Tibial nerve (tissue), 4 donors: ENCODE measurements at regions not wholly inside any gene's neighbourhood (a gene's known extent, or its start where the extent isn't known, plus 50 kb on each side); places are given as distances from the start of the nearest gene placed in this dataset.

Experiments used
- DNase-seq, 2 donors: peaks; one replicate each; pipeline ENCODE4 v3.0.0-alpha.2; 2019; ENCODE audit warnings: low spot score in 2 of 2
- H3K27ac ChIP-seq, 4 donors: fragments of 200-600 bp; sonication (generic) in 3 of 4; one replicate each; pipeline ENCODE4 v1.5.1; 2017 to 2019; ENCODE audit warnings: mild to moderate bottlenecking in 1 of 4
- H3K27me3 ChIP-seq, 2 donors: fragments of 200-600 bp; sonication (generic) in 1 of 2; one replicate each; pipeline versions ENCODE4 v1.5.1 to v1.6.0; 2017 to 2019
- H3K36me3 ChIP-seq, 3 donors: fragments of 200-600 bp; sonication (generic); one replicate each; pipeline ENCODE4 v1.5.1; 2018 to 2019
- H3K4me1 ChIP-seq, 4 donors: fragments of 200-600 bp; sonication (generic) in 3 of 4; one replicate each; pipeline ENCODE4 v1.5.1; 2017 to 2019
- H3K4me3 ChIP-seq, 4 donors: fragments of 200-600 bp; sonication (generic) in 3 of 4; one replicate each; pipeline ENCODE4 v1.5.1; 2017 to 2019; ENCODE audit warnings: mild to moderate bottlenecking in 1 of 4, moderate library complexity in 1 of 4
- H3K9me3 ChIP-seq, 4 donors: fragments of 200-600 bp; sonication (generic) in 3 of 4; one replicate each; pipeline ENCODE4 v1.5.1; 2017 to 2019
- CTCF ChIP-seq, 5 experiments: fragments of 200-600 bp in 3 of 5; fragments of 450-650 bp in 2 of 5; sonication (generic) in 3 of 5; IDR thresholded peaks; one replicate each; pipeline ENCODE4 v1.5.1; 2016 to 2019; ENCODE audit warnings: antibody characterized with exemption in 5 of 5, mild to moderate bottlenecking in 3 of 5, moderate library complexity in 2 of 5
- EP300 ChIP-seq, 2 donors: sonication (generic); formaldehyde crosslinking; IDR thresholded peaks; one replicate each; pipeline ENCODE4 v1.6.1; 2017; ENCODE audit warnings: antibody characterized with exemption in 2 of 2, mild to moderate bottlenecking in 1 of 2
- POLR2A ChIP-seq, 2 donors: fragments of 450-650 bp; IDR thresholded peaks; one replicate each; pipeline ENCODE4 v1.6.1; 2017; ENCODE audit warnings: antibody characterized with exemption in 2 of 2, mild to moderate bottlenecking in 2 of 2, moderate library complexity in 2 of 2
- WGBS, 2 donors: methylation state at CpG; one replicate each; pipeline ENCODE4 v1.1.5; 2018; 5-methylcytosine and 5-hydroxymethylcytosine counted together

GRCh38 chr4:106816496-106816895, 219.6 kb downstream of the DKK2 start:
- Histone ChIP-seq H3K9me3 (no peaks in the 10 kb centered on the region), H3K4me3 (no peak overlapping the region), H3K4me1 (no peaks in the 10 kb centered on the region), H3K36me3 (no peaks in the 10 kb centered on the region), H3K27ac (no peak overlapping the region), H3K27me3 (no peaks in the 10 kb centered on the region)
- no peak for DNase-seq
- WGBS, 2 donors = 61 to 64% methylated on average over 1 of the region's 1 CpG
- TF ChIP-seq POLR2A (IDR thresholded peaks at IDR 0.05) (no peak), CTCF (IDR thresholded peaks at IDR 0.05) (no peak), EP300 (IDR thresholded peaks at IDR 0.05) (no peak)

DNA sequence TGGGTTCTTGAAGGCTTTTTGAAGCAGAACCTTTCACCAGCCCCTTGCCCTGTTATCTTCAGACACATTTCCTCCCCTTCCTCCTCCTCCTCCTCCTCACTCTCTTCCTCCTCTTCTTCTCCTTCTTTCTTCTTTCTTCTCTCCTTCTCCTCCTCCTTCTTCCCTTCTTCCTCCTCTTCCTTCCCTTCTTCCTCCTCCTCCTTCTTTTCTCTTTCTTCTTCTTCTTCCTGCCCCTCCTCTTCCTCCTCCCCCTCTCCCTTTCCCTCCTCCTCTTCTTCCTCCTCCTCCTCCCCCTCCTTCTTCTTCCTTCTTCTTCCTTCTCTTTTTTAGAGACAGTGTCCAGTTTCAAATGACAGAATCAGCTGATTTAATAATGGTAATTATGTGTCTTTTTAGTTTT, 226.0 kb downstream of the DKK2 start:
- Histone ChIP-seq H3K9me3 (no peaks in the 10 kb centered on the region), H3K4me3 (no peak overlapping the region)
- TF ChIP-seq CTCF (IDR thresholded peaks at IDR 0.05) = no peak
- no peak for TF ChIP-seq POLR2A (IDR thresholded peaks at IDR 0.05)
- no peak for TF ChIP-seq EP300 (IDR thresholded peaks at IDR 0.05)

DNA sequence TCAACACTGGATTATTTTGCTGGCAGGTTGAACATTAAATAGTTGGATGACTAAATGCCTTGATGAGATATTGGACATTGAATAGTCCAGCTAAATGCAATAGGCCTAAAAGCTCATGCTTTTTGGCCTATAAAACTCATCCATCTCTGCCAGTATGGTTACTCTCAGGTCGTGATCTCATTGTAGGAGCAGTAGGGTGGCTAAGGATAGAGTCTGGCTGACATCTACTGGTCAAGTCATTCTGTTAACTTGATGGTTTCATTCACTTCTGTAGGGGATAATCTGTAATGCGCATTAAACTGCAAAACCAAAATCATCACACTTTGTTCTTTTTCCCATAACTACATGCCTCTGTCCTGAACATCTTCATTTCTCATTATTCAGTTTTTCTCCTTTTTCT, 227.0 kb downstream of the DKK2 start:
- H3K4me3 ChIP-seq = no peak overlapping the region
- H3K4me1 ChIP-seq = no peaks in the 10 kb centered on the region
- no peaks in the 10 kb centered on the region for H3K9me3 ChIP-seq
- no peaks in the 10 kb centered on the region for H3K36me3 ChIP-seq
- H3K27ac ChIP-seq = no peak overlapping the region
- no peak for TF ChIP-seq POLR2A (IDR thresholded peaks at IDR 0.05)
- TF ChIP-seq CTCF (IDR thresholded peaks at IDR 0.05) = peak in 1 of 5 experiments; percentile 26
- no peak for TF ChIP-seq EP300 (IDR thresholded peaks at IDR 0.05)
- 46 to 55% methylated on average over 2 of the region's 2 CpGs for WGBS, 2 donors
- DNase-seq = peak in 1 of 2 donors; percentile 9
- H3K27me3 ChIP-seq = no peaks in the 10 kb centered on the region

More for the DNA sequence above, 226.0 kb downstream of the DKK2 start:
- H3K36me3 ChIP-seq = no peaks in the 10 kb centered on the region
- no peaks in the 10 kb centered on the region for H3K27me3 ChIP-seq
- DNase-seq = no peak
- H3K27ac ChIP-seq = no peak overlapping the region
- no peaks in the 10 kb centered on the region for H3K4me1 ChIP-seq

- Histone ChIP-seq H3K27me3 (no peaks in the 10 kb centered on the region), H3K9me3 (no peaks in the 10 kb centered on the region), H3K4me1 (no peaks in the 10 kb centered on the region), H3K4me3 (no peak overlapping the region), H3K27ac (no peak overlapping the region), H3K36me3 (no peaks in the 10 kb centered on the region)
- TF ChIP-seq EP300 (IDR thresholded peaks at IDR 0.05) (no peak), POLR2A (IDR thresholded peaks at IDR 0.05) (no peak), CTCF (IDR thresholded peaks at IDR 0.05) (no peak)
- no peak for DNase-seq
Measured at GRCh38 chr4:106806158-106806797, 229.8 kb downstream of the DKK2 start.

- Histone ChIP-seq H3K9me3 (no peaks in the 10 kb centered on the region), H3K4me3 (no peak overlapping the region), H3K27ac (no peak overlapping the region), H3K27me3 (no peaks in the 10 kb centered on the region), H3K36me3 (no peaks in the 10 kb centered on the region), H3K4me1 (no peaks in the 10 kb centered on the region)
- 41 to 45% methylated on average over 1 of the region's 1 CpG for WGBS, 2 donors
- no peak for DNase-seq
- TF ChIP-seq POLR2A (IDR thresholded peaks at IDR 0.05) (no peak), EP300 (IDR thresholded peaks at IDR 0.05) (no peak), CTCF (IDR thresholded peaks at IDR 0.05) (no peak)
Measured at GRCh38 chr4:106803083-106803482, 233.0 kb downstream of the DKK2 start.
